SU-DHL-6 (cell line): ENCODE measurements at regions not wholly inside any gene's neighbourhood (a gene's known extent, or its start where the extent isn't known, plus 50 kb on each side); places are given as distances from the start of the nearest gene placed in this dataset.

Experiments used
- CTCF ChIP-seq: fragments of 200-600 bp; sonication (generic); IDR thresholded peaks from one replicate; pipeline ENCODE4 v1.5.1; 2017; ENCODE audit warnings: antibody characterized with exemption, mild to moderate bottlenecking, low read length, moderate library complexity; ENCODE audit not compliant: insufficient read depth, poor library complexity, severe bottlenecking
- EZH2phosphoT487 ChIP-seq: fragments of 200-600 bp; sonication (generic), shearing (Covaris generic); conservative IDR thresholded peaks from 2 replicates; pipeline ENCODE4 v1.6.1; 2018; ENCODE audit warnings: mild to moderate bottlenecking, antibody characterized with exemption, low read length, moderate library complexity, mixed read lengths

- TF ChIP-seq EZH2phosphoT487 (no peak), CTCF (no peak)
Measured at GRCh38 chr7:21172800-21173199, 255.1 kb upstream of the SP4 start.
